ENCODE measurements at regions not wholly inside any gene's neighbourhood (a gene's known extent, or its start where the extent isn't known, plus 50 kb on each side); places are given as distances from the start of the nearest gene placed in this dataset.
A peak's percentile ranks its signal among the peaks of the same experiment; 100 is the strongest.

GRCh38 chr2:64751286-64752260, 97.9 kb upstream of the SERTAD2 start:
- Histone ChIP-seq H3K36me3 (ENCODE audit: low read depth) (no peaks in the 10 kb centered on the region), H3F3A (ENCODE audit: insufficient read depth) (peaks cover 37% of the 10 kb centered on the region), H3K9me2 (ENCODE audit: insufficient read depth) (no peaks in the 10 kb centered on the region), H3K4me1 (ENCODE audit: insufficient read depth) (peaks cover 25% of the 10 kb centered on the region; the same call in 1 of the 2 replicates), H3K27me3 (replicated peaks; ENCODE audit: insufficient read depth) (no peaks in the 10 kb centered on the region), H4K20me1 (ENCODE audit: insufficient read depth) (no peaks in the 10 kb centered on the region), H3K79me2 (ENCODE audit: insufficient read depth) (peaks cover 37% of the 10 kb centered on the region), H3K4me3 (peak overlapping the region; percentile 91), H3K9me3 (ENCODE audit: low read depth) (no peaks in the 10 kb centered on the region), H3K27ac (peak overlapping the region; percentile 98), H2AFZ (peak overlapping the region; percentile 83), H3K9ac (peak overlapping the region; percentile 96), H3K4me2 (ENCODE audit: unreplicated experiment) (peak overlapping the region; percentile 85)
- TF ChIP-seq EZH2 (IDR thresholded peaks at IDR 0.05; ENCODE audit: insufficient read depth, poor library complexity, severe bottlenecking) (no peak), EZH2phosphoT487 (IDR thresholded peaks at IDR 0.05; ENCODE audit: insufficient read depth, low read depth) (no peak)
- in situ Hi-C loops (cut with MboI), result no loop called here
- 2% methylated on average over 41 to 59 of the region's 59 CpGs for WGBS, 2 experiments (ENCODE audit: low coverage in 1 of 2, low lambda C conversion rate in 2 of 2, missing lambda C conversion rate in 2 of 2)
- DNase-seq, result peak; percentile 66

- H2AFZ ChIP-seq, result no peak overlapping the region
- H3K4me3 ChIP-seq, result no peak overlapping the region
- H3K79me2 ChIP-seq (ENCODE audit: insufficient read depth), result peaks cover 19% of the 10 kb centered on the region
- H3K9me2 ChIP-seq (ENCODE audit: insufficient read depth), result no peaks in the 10 kb centered on the region
- peaks cover 20% of the 10 kb centered on the region; the same call in 1 of the 2 replicates for H3K4me1 ChIP-seq (ENCODE audit: insufficient read depth)
- H3F3A ChIP-seq (ENCODE audit: insufficient read depth), result peaks cover 37% of the 10 kb centered on the region
- TF ChIP-seq EZH2 (IDR thresholded peaks at IDR 0.05; ENCODE audit: insufficient read depth, poor library complexity, severe bottlenecking) (no peak), EZH2phosphoT487 (IDR thresholded peaks at IDR 0.05; ENCODE audit: insufficient read depth, low read depth) (no peak)
- no peak overlapping the region for H3K9ac ChIP-seq
- 56 to 67% methylated on average over 2 of the region's 2 CpGs for WGBS, 2 experiments (ENCODE audit: low coverage in 1 of 2, low lambda C conversion rate in 2 of 2, missing lambda C conversion rate in 2 of 2)
- no peaks in the 10 kb centered on the region for H3K27me3 ChIP-seq (replicated peaks; ENCODE audit: insufficient read depth)
- no peak for DNase-seq
- no peaks in the 10 kb centered on the region for H3K36me3 ChIP-seq (ENCODE audit: low read depth)
- H3K4me2 ChIP-seq (ENCODE audit: unreplicated experiment), result no peak overlapping the region
- no peaks in the 10 kb centered on the region for H4K20me1 ChIP-seq (ENCODE audit: insufficient read depth)
- H3K27ac ChIP-seq, result no peak overlapping the region
- in situ Hi-C loops (cut with MboI), result no loop called here
- no peaks in the 10 kb centered on the region for H3K9me3 ChIP-seq (ENCODE audit: low read depth)
Measured at GRCh38 chr2:64753399-64753798, 99.7 kb upstream of the SERTAD2 start.

GRCh38 chr2:64754570-64754969, 100.9 kb upstream of the SERTAD2 start:
- Histone ChIP-seq H3K27me3 (replicated peaks; ENCODE audit: insufficient read depth) (no peaks in the 10 kb centered on the region), H3F3A (ENCODE audit: insufficient read depth) (peaks cover 26% of the 10 kb centered on the region), H2AFZ (no peak overlapping the region), H3K36me3 (ENCODE audit: low read depth) (no peaks in the 10 kb centered on the region), H3K4me3 (no peak overlapping the region), H3K4me1 (ENCODE audit: insufficient read depth) (peaks cover 8% of the 10 kb centered on the region; the same call in 1 of the 2 replicates), H3K9me2 (ENCODE audit: insufficient read depth) (no peaks in the 10 kb centered on the region), H3K4me2 (ENCODE audit: unreplicated experiment) (no peak overlapping the region), H3K79me2 (ENCODE audit: insufficient read depth) (peaks cover 8% of the 10 kb centered on the region), H4K20me1 (ENCODE audit: insufficient read depth) (no peaks in the 10 kb centered on the region), H3K9ac (no peak overlapping the region), H3K27ac (no peak overlapping the region), H3K9me3 (ENCODE audit: low read depth) (no peaks in the 10 kb centered on the region)
- in situ Hi-C loops (cut with MboI), result no loop called here
- 70 to 72% methylated on average over 1 of the region's 1 CpG for WGBS, 2 experiments (ENCODE audit: low coverage in 1 of 2, low lambda C conversion rate in 2 of 2, missing lambda C conversion rate in 2 of 2)
- DNase-seq, result no peak
- no peak for TF ChIP-seq EZH2 (IDR thresholded peaks at IDR 0.05; ENCODE audit: insufficient read depth, poor library complexity, severe bottlenecking)
- no peak for TF ChIP-seq EZH2phosphoT487 (IDR thresholded peaks at IDR 0.05; ENCODE audit: insufficient read depth, low read depth)

- Histone ChIP-seq H3K36me3 (ENCODE audit: low read depth) (no peaks in the 10 kb centered on the region), H3K27ac (no peak overlapping the region), H3K4me2 (ENCODE audit: unreplicated experiment) (no peak overlapping the region), H3K9me2 (ENCODE audit: insufficient read depth) (no peaks in the 10 kb centered on the region), H3K9me3 (ENCODE audit: low read depth) (no peaks in the 10 kb centered on the region), H3K27me3 (replicated peaks; ENCODE audit: insufficient read depth) (no peaks in the 10 kb centered on the region), H2AFZ (no peak overlapping the region), H3K4me1 (ENCODE audit: insufficient read depth) (peaks cover 5% of the 10 kb centered on the region; the same call in 1 of the 2 replicates), H3K9ac (no peak overlapping the region), H3K4me3 (no peak overlapping the region), H3K79me2 (ENCODE audit: insufficient read depth) (no peaks in the 10 kb centered on the region), H3F3A (ENCODE audit: insufficient read depth) (peaks cover 10% of the 10 kb centered on the region), H4K20me1 (ENCODE audit: insufficient read depth) (no peaks in the 10 kb centered on the region)
- DNase-seq, result no peak
- no peak for TF ChIP-seq EZH2phosphoT487 (IDR thresholded peaks at IDR 0.05; ENCODE audit: insufficient read depth, low read depth)
- no peak for TF ChIP-seq EZH2 (IDR thresholded peaks at IDR 0.05; ENCODE audit: insufficient read depth, poor library complexity, severe bottlenecking)
- in situ Hi-C loops (cut with MboI), result no loop called here
- 71 to 85% methylated on average over 2 of the region's 2 CpGs for WGBS, 2 experiments (ENCODE audit: low coverage in 1 of 2, low lambda C conversion rate in 2 of 2, missing lambda C conversion rate in 2 of 2)
Measured at GRCh38 chr2:64757126-64757525, 103.4 kb upstream of the SERTAD2 start.
